ENCODE measurements at regions not wholly inside any gene's neighbourhood (a gene's known extent, or its start where the extent isn't known, plus 50 kb on each side); places are given as distances from the start of the nearest gene placed in this dataset.

- Histone ChIP-seq H3K27ac (ENCODE audit: low read length) (no peak overlapping the region), H4K20me1 (ENCODE audit: insufficient read depth, low read length) (no peaks in the 10 kb centered on the region), H3K4me3 (ENCODE audit: low read depth in 1 of 2, low read length in 2 of 2) (no peak overlapping the region), H3K27me3 (ENCODE audit: insufficient read depth, low read length, poor library complexity) (no peaks in the 10 kb centered on the region), H3K79me2 (ENCODE audit: insufficient read depth, low read length) (no peaks in the 10 kb centered on the region), H3K9ac (ENCODE audit: low read depth, low read length) (no peak overlapping the region), H3K36me3 (ENCODE audit: insufficient read depth, low read length) (no peaks in the 10 kb centered on the region), H3K4me2 (ENCODE audit: insufficient read depth, low read length) (no peak overlapping the region), H3K4me1 (ENCODE audit: insufficient read depth, low read length) (no peaks in the 10 kb centered on the region), H3K9me3 (ENCODE audit: insufficient read depth, low read length, severe bottlenecking) (no peaks in the 10 kb centered on the region), H2AFZ (ENCODE audit: low read depth, low read length) (no peak overlapping the region)
- TF ChIP-seq EZH2 (IDR thresholded peaks at IDR 0.05; ENCODE audit: borderline replicate concordance, low read depth, low read length, severe bottlenecking) (no peak), CTCF (IDR thresholded peaks at IDR 0.05; ENCODE audit: borderline replicate concordance, extremely low read depth, low read length, poor library complexity, severe bottlenecking) (no peak)
- DNase-seq (no peak), ATAC-seq (ENCODE audit: insufficient read depth, low read depth) (no peak)
Measured at GRCh38 chr15:87746333-87746732, 510.2 kb downstream of the NTRK3 start.

- Histone ChIP-seq H3K79me2 (ENCODE audit: insufficient read depth, low read length) (no peaks in the 10 kb centered on the region), H3K36me3 (ENCODE audit: insufficient read depth, low read length) (no peaks in the 10 kb centered on the region), H3K9ac (ENCODE audit: low read depth, low read length) (no peak overlapping the region), H3K27me3 (ENCODE audit: insufficient read depth, low read length, poor library complexity) (no peaks in the 10 kb centered on the region), H3K4me3 (ENCODE audit: low read depth in 1 of 2, low read length in 2 of 2) (no peak overlapping the region), H3K4me1 (ENCODE audit: insufficient read depth, low read length) (no peaks in the 10 kb centered on the region), H3K4me2 (ENCODE audit: insufficient read depth, low read length) (no peak overlapping the region), H3K9me3 (ENCODE audit: insufficient read depth, low read length, severe bottlenecking) (no peaks in the 10 kb centered on the region), H3K27ac (ENCODE audit: low read length) (no peak overlapping the region), H2AFZ (ENCODE audit: low read depth, low read length) (no peak overlapping the region), H4K20me1 (ENCODE audit: insufficient read depth, low read length) (no peaks in the 10 kb centered on the region)
- no peak for ATAC-seq (ENCODE audit: insufficient read depth, low read depth)
- TF ChIP-seq CTCF (IDR thresholded peaks at IDR 0.05; ENCODE audit: borderline replicate concordance, extremely low read depth, low read length, poor library complexity, severe bottlenecking) (no peak), EZH2 (IDR thresholded peaks at IDR 0.05; ENCODE audit: borderline replicate concordance, low read depth, low read length, severe bottlenecking) (no peak)
- no peak for DNase-seq
Measured at GRCh38 chr15:87744815-87745214, 511.7 kb downstream of the NTRK3 start.

GRCh38 chr15:87743562-87743961 lies 513.0 kb downstream of the NTRK3 start:
- DNase-seq = no peak
- no peak for ATAC-seq (ENCODE audit: insufficient read depth, low read depth)
- H3K27ac ChIP-seq (ENCODE audit: low read length) = no peak overlapping the region

More at GRCh38 chr15:87743562-87743961, 513.0 kb downstream of the NTRK3 start:
- Histone ChIP-seq H3K9ac (ENCODE audit: low read depth, low read length) (no peak overlapping the region), H3K36me3 (ENCODE audit: insufficient read depth, low read length) (no peaks in the 10 kb centered on the region), H3K9me3 (ENCODE audit: insufficient read depth, low read length, severe bottlenecking) (no peaks in the 10 kb centered on the region), H2AFZ (ENCODE audit: low read depth, low read length) (no peak overlapping the region), H3K4me1 (ENCODE audit: insufficient read depth, low read length) (no peaks in the 10 kb centered on the region), H3K4me2 (ENCODE audit: insufficient read depth, low read length) (no peak overlapping the region), H3K4me3 (ENCODE audit: low read depth in 1 of 2, low read length in 2 of 2) (no peak overlapping the region), H4K20me1 (ENCODE audit: insufficient read depth, low read length) (no peaks in the 10 kb centered on the region), H3K27me3 (ENCODE audit: insufficient read depth, low read length, poor library complexity) (no peaks in the 10 kb centered on the region), H3K79me2 (ENCODE audit: insufficient read depth, low read length) (no peaks in the 10 kb centered on the region)
- TF ChIP-seq CTCF (IDR thresholded peaks at IDR 0.05; ENCODE audit: borderline replicate concordance, extremely low read depth, low read length, poor library complexity, severe bottlenecking) = no peak
- TF ChIP-seq EZH2 (IDR thresholded peaks at IDR 0.05; ENCODE audit: borderline replicate concordance, low read depth, low read length, severe bottlenecking) = no peak
